ENCODE measurements at regions not wholly inside any gene's neighbourhood (a gene's known extent, or its start where the extent isn't known, plus 50 kb on each side); places are given as distances from the start of the nearest gene placed in this dataset.
"Not testable (repeated sequence)": the region's sequence is repeated elsewhere in the genome, so short reads cannot be mapped to it uniquely, and the experiment has no call there.

DNA sequence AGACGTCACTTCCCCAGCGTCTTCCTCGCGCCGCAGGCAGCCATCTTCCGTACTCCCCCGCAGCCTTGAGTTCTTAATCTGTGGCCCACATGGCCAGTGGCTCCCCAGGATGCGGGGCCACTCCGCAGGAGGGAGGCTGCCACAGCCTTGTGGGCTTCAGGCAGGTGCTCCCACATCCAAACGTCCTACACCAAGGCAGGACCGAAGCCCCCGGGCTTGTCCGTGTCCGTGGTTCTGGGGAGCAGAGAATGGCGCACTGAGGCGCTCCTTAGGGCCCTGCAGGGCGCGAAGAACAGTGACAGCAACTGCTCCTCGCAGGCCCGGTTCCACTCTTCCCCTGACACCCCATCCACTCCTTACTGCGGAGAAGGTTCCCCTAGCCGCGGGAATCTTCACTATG, 755.8 kb downstream of the PRIM2 start:
- no peak overlapping the region for H3K4me3 ChIP-seq (ENCODE audit: low read depth, low read length)
- TF ChIP-seq, protein P1, sequence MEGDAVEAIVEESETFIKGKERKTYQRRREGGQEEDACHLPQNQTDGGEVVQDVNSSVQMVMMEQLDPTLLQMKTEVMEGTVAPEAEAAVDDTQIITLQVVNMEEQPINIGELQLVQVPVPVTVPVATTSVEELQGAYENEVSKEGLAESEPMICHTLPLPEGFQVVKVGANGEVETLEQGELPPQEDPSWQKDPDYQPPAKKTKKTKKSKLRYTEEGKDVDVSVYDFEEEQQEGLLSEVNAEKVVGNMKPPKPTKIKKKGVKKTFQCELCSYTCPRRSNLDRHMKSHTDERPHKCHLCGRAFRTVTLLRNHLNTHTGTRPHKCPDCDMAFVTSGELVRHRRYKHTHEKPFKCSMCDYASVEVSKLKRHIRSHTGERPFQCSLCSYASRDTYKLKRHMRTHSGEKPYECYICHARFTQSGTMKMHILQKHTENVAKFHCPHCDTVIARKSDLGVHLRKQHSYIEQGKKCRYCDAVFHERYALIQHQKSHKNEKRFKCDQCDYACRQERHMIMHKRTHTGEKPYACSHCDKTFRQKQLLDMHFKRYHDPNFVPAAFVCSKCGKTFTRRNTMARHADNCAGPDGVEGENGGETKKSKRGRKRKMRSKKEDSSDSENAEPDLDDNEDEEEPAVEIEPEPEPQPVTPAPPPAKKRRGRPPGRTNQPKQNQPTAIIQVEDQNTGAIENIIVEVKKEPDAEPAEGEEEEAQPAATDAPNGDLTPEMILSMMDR (IDR thresholded peaks at IDR 0.05; ENCODE audit: control insufficient read depth, extremely low read depth, insufficient read depth): no peak
- no peak for DNase-seq (ENCODE audit: low read depth)

GRCh38 chr6:58090067-58090466, 772.6 kb downstream of the PRIM2 start:
- not testable (repeated sequence) for H3K4me3 ChIP-seq (ENCODE audit: low read depth, low read length); DNase-seq (ENCODE audit: low read depth)

DNA sequence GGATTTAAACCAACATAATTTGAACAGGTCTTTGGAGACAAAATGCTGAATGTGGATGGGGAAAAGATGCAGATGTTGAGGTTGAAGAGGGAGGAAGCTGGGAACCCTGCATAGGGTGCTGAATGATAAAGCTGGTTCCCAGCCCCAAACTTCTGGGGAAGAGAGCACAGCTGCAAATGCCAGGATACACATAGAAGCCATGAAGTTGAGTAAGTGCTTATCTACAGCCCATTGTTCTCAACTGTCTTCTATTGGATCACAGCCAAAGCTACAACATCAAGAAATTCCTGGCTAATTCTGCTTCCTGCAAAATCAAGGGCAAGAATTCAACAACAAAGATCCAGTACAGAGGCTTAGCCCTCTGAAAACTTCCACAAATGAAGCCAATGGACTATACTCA, 779.8 kb downstream of the PRIM2 start:
- not testable (repeated sequence) for DNase-seq (ENCODE audit: low read depth)

DNA sequence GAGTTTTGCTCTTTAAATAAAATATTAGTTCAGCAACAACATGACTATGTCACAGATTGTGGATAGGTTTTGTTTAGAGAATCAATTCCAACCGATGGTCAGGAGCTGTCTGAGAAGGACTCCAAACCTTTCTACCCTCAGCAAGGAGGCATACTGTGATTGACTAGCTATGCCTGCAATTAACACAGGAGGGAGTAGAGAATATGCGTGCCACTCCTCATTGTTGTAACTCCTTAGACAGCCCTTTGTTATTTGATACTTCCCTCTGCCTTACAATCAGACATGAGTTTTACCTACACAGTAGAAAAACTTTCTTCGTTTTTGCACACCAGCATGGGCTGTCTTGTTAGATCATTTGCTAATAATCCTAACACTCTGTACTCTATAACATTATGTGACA, 796.5 kb downstream of the PRIM2 start:
- TF ChIP-seq, protein P1 (IDR thresholded peaks at IDR 0.05; ENCODE audit: control insufficient read depth, extremely low read depth, insufficient read depth): no peak
- no peak for DNase-seq (ENCODE audit: low read depth)
- H3K4me3 ChIP-seq (ENCODE audit: low read depth, low read length): no peak overlapping the region

More for the DNA sequence above, 779.8 kb downstream of the PRIM2 start:
- not testable (repeated sequence) for H3K4me3 ChIP-seq (ENCODE audit: low read depth, low read length)

GRCh38 chr6:58117162-58117561, 799.7 kb downstream of the PRIM2 start:
- H3K4me3 ChIP-seq (ENCODE audit: low read depth, low read length): not testable (repeated sequence)

GRCh38 chr6:58121616-58122015, 804.2 kb downstream of the PRIM2 start:
- not testable (repeated sequence) for H3K4me3 ChIP-seq (ENCODE audit: low read depth, low read length); DNase-seq (ENCODE audit: low read depth)

More at GRCh38 chr6:58117162-58117561, 799.7 kb downstream of the PRIM2 start:
- DNase-seq (ENCODE audit: low read depth): peak; percentile 38

GRCh38 chr6:58123770-58124169, 806.3 kb downstream of the PRIM2 start:
- H3K4me3 ChIP-seq (ENCODE audit: low read depth, low read length); DNase-seq (ENCODE audit: low read depth): not testable (repeated sequence)

GRCh38 chr6:58128549-58128948, 811.1 kb downstream of the PRIM2 start:
- DNase-seq (ENCODE audit: low read depth); H3K4me3 ChIP-seq (ENCODE audit: low read depth, low read length): not testable (repeated sequence)

- not testable (repeated sequence) for H3K4me3 ChIP-seq (ENCODE audit: low read depth, low read length); DNase-seq (ENCODE audit: low read depth)
Observed at GRCh38 chr6:58129098-58129497, 811.7 kb downstream of the PRIM2 start.

- not testable (repeated sequence) for DNase-seq (ENCODE audit: low read depth); H3K4me3 ChIP-seq (ENCODE audit: low read depth, low read length)
Observed at GRCh38 chr6:58139746-58140145, 822.3 kb downstream of the PRIM2 start.

- DNase-seq (ENCODE audit: low read depth); H3K4me3 ChIP-seq (ENCODE audit: low read depth, low read length): not testable (repeated sequence)
Observed at GRCh38 chr6:58171025-58171424, 853.6 kb downstream of the PRIM2 start.

DNA sequence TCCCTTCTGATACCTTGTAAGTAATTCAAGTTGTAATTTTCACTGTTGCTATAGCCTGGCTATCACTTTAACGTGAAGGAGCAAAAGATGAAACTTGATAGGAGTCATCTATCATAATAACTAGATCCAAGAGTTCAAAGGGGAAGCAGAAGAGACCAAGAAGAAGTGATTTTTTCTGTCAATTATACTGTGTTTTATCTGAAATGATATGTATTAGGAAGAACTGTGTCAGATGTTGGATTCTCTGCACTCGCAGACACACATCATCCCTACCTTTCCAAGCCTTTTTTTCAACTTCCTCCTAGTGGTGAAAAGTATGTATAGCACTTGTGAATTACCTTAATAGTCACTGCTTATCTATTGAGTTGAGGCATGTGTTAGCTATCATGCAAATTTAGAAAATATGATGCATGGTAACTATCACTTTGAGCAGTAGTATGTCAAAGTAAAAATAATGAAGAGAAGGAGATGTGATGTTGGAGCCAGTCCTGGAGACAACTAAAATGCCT, 864.2 kb downstream of the PRIM2 start:
- H3K4me3 ChIP-seq (ENCODE audit: low read depth, low read length); DNase-seq (ENCODE audit: low read depth): not testable (repeated sequence)

- DNase-seq (ENCODE audit: low read depth); H3K4me3 ChIP-seq (ENCODE audit: low read depth, low read length): not testable (repeated sequence)
Observed at GRCh38 chr6:58185300-58185699, 867.9 kb downstream of the PRIM2 start.

GRCh38 chr6:58193209-58193608, 875.8 kb downstream of the PRIM2 start:
- DNase-seq (ENCODE audit: low read depth): not testable (repeated sequence)

More at GRCh38 chr6:58193209-58193608, 875.8 kb downstream of the PRIM2 start:
- not testable (repeated sequence) for H3K4me3 ChIP-seq (ENCODE audit: low read depth, low read length)

Data from LNCaP clone FGC (cell line).